K562 (cell line): ENCODE measurements at regions not wholly inside any gene's neighbourhood (a gene's known extent, or its start where the extent isn't known, plus 50 kb on each side); places are given as distances from the start of the nearest gene placed in this dataset.

Source experiments
- AFF1 ChIP-seq, 2 experiments: fragments of 450-650 bp; IDR thresholded peaks; 2 replicates each; pipeline ENCODE4 v1.6.1; 2018; ENCODE audit warnings: mild to moderate bottlenecking in 2 of 2, low read depth in 1 of 2; ENCODE audit not compliant: partially characterized antibody in 2 of 2
- DMBX1 ChIP-seq: fragments of 250-450 bp; sonication (Bioruptor Pico); IDR thresholded peaks from 2 replicates; pipeline ENCODE4 v1.8.0; 2022; ENCODE audit warnings: inconsistent platforms, mild to moderate bottlenecking, moderate library complexity, borderline replicate concordance
- MTF1 ChIP-seq: fragments of 250-450 bp; sonication (Bioruptor Pico); IDR thresholded peaks from 2 replicates; pipeline ENCODE4 v1.9.0; 2021; ENCODE audit warnings: moderate library complexity, mild to moderate bottlenecking, inconsistent platforms, borderline replicate concordance
- NELFE ChIP-seq: IDR thresholded peaks from 2 replicates; pipeline ENCODE4 v1.6.1; 2011; ENCODE audit warnings: mild to moderate bottlenecking; ENCODE audit not compliant: insufficient read depth, insufficient read length
- NUFIP1 ChIP-seq: fragments of 450-650 bp; IDR thresholded peaks from 2 replicates; pipeline ENCODE4 v1.6.1; 2018; ENCODE audit not compliant: partially characterized antibody
- RNF2 ChIP-seq: sonication (generic); IDR thresholded peaks from 2 replicates; pipeline ENCODE4 v1.6.1; 2016
- ZNF23 ChIP-seq: fragments of 250-450 bp; sonication (Bioruptor Pico); IDR thresholded peaks from 2 replicates; pipeline ENCODE4 v1.4.0; 2020; ENCODE audit warnings: mild to moderate bottlenecking

GRCh38 chr19:20431826-20432225, 133.8 kb downstream of the ZNF737 start (continued):
- TF ChIP-seq AFF1 (IDR thresholded peaks at IDR 0.05; ENCODE audit: low read depth in 1 of 2, partially characterized antibody in 2 of 2) (no peak), NUFIP1 (no peak), DMBX1 (no peak), ZNF23 (CRISPR knock-in tag) (no peak), MTF1 (CRISPR knock-in tag) (no peak), RNF2 (no peak), NELFE (no peak)
